Karpas-422 (cell line): ENCODE measurements at regions not wholly inside any gene's neighbourhood (a gene's known extent, or its start where the extent isn't known, plus 50 kb on each side); places are given as distances from the start of the nearest gene placed in this dataset.

Experiments used
- DNase-seq: peaks from one replicate; pipeline ENCODE4 v3.0.0-alpha.2; 2015
- H2AFZ ChIP-seq: fragments of 200-600 bp; sonication (generic); 2 replicates; pipeline ENCODE4 v1.6.1; 2014; ENCODE audit warnings: antibody characterized with exemption, low read length, mixed read lengths
- H3K27ac ChIP-seq: fragments of 200-600 bp; sonication (generic); 2 replicates; pipeline ENCODE4 v1.5.1; 2014; ENCODE audit warnings: mild to moderate bottlenecking, low read length, moderate library complexity
- H3K27me3 ChIP-seq: fragments of 200-600 bp; sonication (generic); 2 replicates; pipeline ENCODE4 v1.6.1; 2014; ENCODE audit warnings: low read length, mixed read lengths
- H3K36me3 ChIP-seq: fragments of 200-600 bp; sonication (generic); 2 replicates; pipeline ENCODE4 v1.6.1; 2014; ENCODE audit warnings: low read length, mixed read lengths; ENCODE audit not compliant: insufficient read depth
- H3K4me1 ChIP-seq: fragments of 200-600 bp; sonication (generic); 2 replicates; pipeline ENCODE4 v1.6.1; 2014; ENCODE audit warnings: mild to moderate bottlenecking, low read length, mixed read lengths
- H3K4me2 ChIP-seq: fragments of 200-600 bp; sonication (generic); 2 replicates; pipeline ENCODE4 v1.6.1; 2014; ENCODE audit warnings: low read length, low read depth, mild to moderate bottlenecking; ENCODE audit not compliant: poor library complexity, severe bottlenecking
- H3K4me3 ChIP-seq: fragments of 200-600 bp; sonication (generic); 2 replicates; pipeline ENCODE4 v1.5.1; 2014; ENCODE audit warnings: mild to moderate bottlenecking, antibody characterized with exemption, low read length, mixed read lengths
- H3K79me2 ChIP-seq: fragments of 200-600 bp; sonication (generic); 2 replicates; pipeline ENCODE4 v1.6.1; 2014; ENCODE audit warnings: mild to moderate bottlenecking, low read length, mixed read lengths
- H3K9ac ChIP-seq: fragments of 200-600 bp; sonication (generic); 2 replicates; pipeline ENCODE4 v1.6.0; 2014; ENCODE audit warnings: low read length
- H3K9me2 ChIP-seq: fragments of 200-600 bp; sonication (generic), shearing (Covaris generic); replicated peaks from 2 replicates; pipeline ENCODE4 v1.6.0; 2014; ENCODE audit warnings: mild to moderate bottlenecking, low read length, moderate library complexity; ENCODE audit not compliant: insufficient read depth
- H3K9me3 ChIP-seq: fragments of 300-700, 200-600 bp; sonication (generic); 2 replicates; pipeline ENCODE4 v1.6.1; 2014; ENCODE audit warnings: low read length, mixed read lengths
- H4K20me1 ChIP-seq: fragments of 200-600 bp; sonication (generic); 2 replicates; pipeline ENCODE4 v1.6.1; 2014; ENCODE audit warnings: mild to moderate bottlenecking, antibody characterized with exemption, low read length, low read depth; ENCODE audit not compliant: insufficient read depth

- peak; percentile 65 for DNase-seq
- Histone ChIP-seq H3K4me1 (no peaks in the 10 kb centered on the region), H4K20me1 (0 out of 2 replicates have a peak, but pooled peaks cover 3% of the 10 kb centered on the region), H2AFZ (no peak overlapping the region), H3K4me3 (no peak overlapping the region), H3K79me2 (no peaks in the 10 kb centered on the region), H3K27ac (no peak overlapping the region), H3K9ac (no peak overlapping the region), H3K9me3 (no peaks in the 10 kb centered on the region), H3K27me3 (no peaks in the 10 kb centered on the region), H3K9me2 (no peaks in the 10 kb centered on the region), H3K36me3 (no peaks in the 10 kb centered on the region), H3K4me2 (no peak overlapping the region)
These were observed 184.8 kb upstream of the GSE1 start for GRCh38 chr16:85428168-85428898.

- Histone ChIP-seq H3K79me2 (no peaks in the 10 kb centered on the region), H3K9ac (no peak overlapping the region), H4K20me1 (0 out of 2 replicates have a peak, but pooled peaks cover 3% of the 10 kb centered on the region), H3K27me3 (no peaks in the 10 kb centered on the region), H3K27ac (no peak overlapping the region), H3K9me3 (no peaks in the 10 kb centered on the region), H3K4me1 (no peaks in the 10 kb centered on the region), H3K9me2 (no peaks in the 10 kb centered on the region), H3K4me3 (no peak overlapping the region), H2AFZ (no peak overlapping the region), H3K4me2 (no peak overlapping the region), H3K36me3 (no peaks in the 10 kb centered on the region)
- no peak for DNase-seq
These were observed 184.0 kb upstream of the GSE1 start for GRCh38 chr16:85428899-85429775.

GRCh38 chr16:85429776-85430522 is 183.2 kb upstream of the GSE1 start:
- Histone ChIP-seq H3K4me2 (no peak overlapping the region), H2AFZ (no peak overlapping the region), H3K79me2 (no peaks in the 10 kb centered on the region), H3K36me3 (no peaks in the 10 kb centered on the region), H4K20me1 (0 out of 2 replicates have a peak, but pooled peaks cover 3% of the 10 kb centered on the region), H3K9me3 (no peaks in the 10 kb centered on the region), H3K4me3 (no peak overlapping the region), H3K9me2 (no peaks in the 10 kb centered on the region), H3K27me3 (no peaks in the 10 kb centered on the region), H3K9ac (no peak overlapping the region), H3K27ac (no peak overlapping the region), H3K4me1 (no peaks in the 10 kb centered on the region)
- no peak for DNase-seq

- Histone ChIP-seq H3K36me3 (no peaks in the 10 kb centered on the region), H3K27me3 (no peaks in the 10 kb centered on the region), H3K4me2 (no peak overlapping the region), H3K4me1 (no peaks in the 10 kb centered on the region), H3K27ac (no peak overlapping the region), H4K20me1 (0 out of 2 replicates have a peak, but pooled peaks cover 3% of the 10 kb centered on the region), H3K9me2 (no peaks in the 10 kb centered on the region), H3K9ac (no peak overlapping the region), H3K9me3 (no peaks in the 10 kb centered on the region), H2AFZ (no peak overlapping the region), H3K4me3 (no peak overlapping the region), H3K79me2 (no peaks in the 10 kb centered on the region)
- no peak for DNase-seq
These were observed 182.3 kb upstream of the GSE1 start for GRCh38 chr16:85430523-85431421.

- Histone ChIP-seq H3K79me2 (no peaks in the 10 kb centered on the region), H3K4me3 (no peak overlapping the region), H3K9ac (no peak overlapping the region), H3K27me3 (no peaks in the 10 kb centered on the region), H3K36me3 (no peaks in the 10 kb centered on the region), H2AFZ (no peak overlapping the region), H3K9me3 (no peaks in the 10 kb centered on the region), H4K20me1 (0 out of 2 replicates have a peak, but pooled peaks cover 3% of the 10 kb centered on the region), H3K4me2 (no peak overlapping the region), H3K4me1 (no peaks in the 10 kb centered on the region), H3K27ac (no peak overlapping the region), H3K9me2 (no peaks in the 10 kb centered on the region)
- DNase-seq = no peak
These were observed 181.5 kb upstream of the GSE1 start for GRCh38 chr16:85431431-85432124.

- Histone ChIP-seq H3K4me3 (no peak overlapping the region), H3K9me3 (no peaks in the 10 kb centered on the region), H3K27me3 (no peaks in the 10 kb centered on the region), H2AFZ (no peak overlapping the region), H3K9ac (no peak overlapping the region), H3K4me1 (no peaks in the 10 kb centered on the region), H3K27ac (no peak overlapping the region), H4K20me1 (0 out of 2 replicates have a peak, but pooled peaks cover 3% of the 10 kb centered on the region), H3K9me2 (no peaks in the 10 kb centered on the region), H3K36me3 (no peaks in the 10 kb centered on the region), H3K79me2 (no peaks in the 10 kb centered on the region), H3K4me2 (no peak overlapping the region)
- DNase-seq = no peak
These were observed 180.5 kb upstream of the GSE1 start for GRCh38 chr16:85432606-85433005.

GRCh38 chr16:85433477-85433876 is 179.6 kb upstream of the GSE1 start:
- Histone ChIP-seq H3K9me3 (no peaks in the 10 kb centered on the region), H3K27ac (no peak overlapping the region), H2AFZ (no peak overlapping the region), H3K9ac (no peak overlapping the region), H3K4me2 (no peak overlapping the region), H3K27me3 (no peaks in the 10 kb centered on the region), H3K36me3 (no peaks in the 10 kb centered on the region), H3K9me2 (no peaks in the 10 kb centered on the region), H3K4me3 (no peak overlapping the region), H3K79me2 (no peaks in the 10 kb centered on the region), H3K4me1 (no peaks in the 10 kb centered on the region), H4K20me1 (no peaks in the 10 kb centered on the region)
- DNase-seq = no peak
